ENCODE measurements at regions not wholly inside any gene's neighbourhood (a gene's known extent, or its start where the extent isn't known, plus 50 kb on each side); places are given as distances from the start of the nearest gene placed in this dataset.
A peak's percentile ranks its signal among the peaks of the same experiment; 100 is the strongest.

DNA sequence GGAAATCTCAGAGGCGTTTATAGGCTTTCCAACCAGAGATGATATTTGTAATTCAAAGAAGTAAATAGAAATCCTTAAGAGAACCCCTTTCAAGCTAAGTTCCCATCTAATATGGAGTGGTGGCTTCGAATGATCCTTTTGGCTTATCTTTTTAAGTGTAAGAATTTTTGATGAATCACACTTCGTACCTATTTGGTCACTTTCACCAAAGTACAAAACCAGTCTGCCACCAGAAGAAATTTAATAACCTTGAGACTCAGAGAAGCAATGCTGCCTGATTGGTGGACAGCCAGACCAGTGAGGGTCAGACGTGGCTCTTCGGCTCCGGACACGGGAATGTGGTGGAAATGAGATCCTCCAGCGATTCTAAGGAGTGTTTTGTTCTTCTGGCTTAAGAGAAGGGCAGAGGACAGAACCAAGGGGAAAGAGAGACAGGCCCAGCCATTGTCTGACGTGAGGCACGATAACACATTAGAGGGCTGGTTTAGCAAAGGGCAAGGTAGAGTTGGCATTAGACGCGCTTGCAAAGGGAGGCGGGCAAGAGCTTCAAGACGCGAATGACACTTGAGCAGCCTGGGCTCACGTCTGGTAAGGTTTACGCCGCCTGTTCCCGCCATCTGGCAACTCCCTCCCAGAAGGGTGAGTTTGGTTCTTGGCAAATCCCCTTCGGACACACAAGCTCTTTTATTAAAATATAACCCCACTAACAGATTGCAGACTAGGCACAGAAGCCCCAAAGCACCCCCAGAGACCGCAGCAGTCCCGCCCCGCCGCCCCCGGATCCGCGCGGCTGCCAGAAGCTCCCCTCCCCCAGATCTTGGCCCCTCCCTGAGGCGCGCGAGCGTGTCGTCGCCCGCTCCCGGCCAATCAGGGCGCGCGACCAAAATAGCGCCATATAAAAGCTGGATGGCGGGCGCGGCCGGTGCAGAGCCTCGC, 50.0 kb upstream of the EZR start:
- Mint-ChIP-seq H3K4me3 (peak overlapping the region; percentile 85), H3K36me3 (ENCODE audit: low read depth) (no peaks in the 10 kb centered on the region; the same call in 1 of the 2 replicates), H3K27ac (peak overlapping the region; percentile 90), H3K4me1 (ENCODE audit: low read depth) (peaks cover 37% of the 10 kb centered on the region), H3K9me3 (no peaks in the 10 kb centered on the region), H3K27me3 (ENCODE audit: insufficient read depth) (peaks cover 4% of the 10 kb centered on the region; the same call in 1 of the 2 replicates)
- TF ChIP-seq, protein P1, sequence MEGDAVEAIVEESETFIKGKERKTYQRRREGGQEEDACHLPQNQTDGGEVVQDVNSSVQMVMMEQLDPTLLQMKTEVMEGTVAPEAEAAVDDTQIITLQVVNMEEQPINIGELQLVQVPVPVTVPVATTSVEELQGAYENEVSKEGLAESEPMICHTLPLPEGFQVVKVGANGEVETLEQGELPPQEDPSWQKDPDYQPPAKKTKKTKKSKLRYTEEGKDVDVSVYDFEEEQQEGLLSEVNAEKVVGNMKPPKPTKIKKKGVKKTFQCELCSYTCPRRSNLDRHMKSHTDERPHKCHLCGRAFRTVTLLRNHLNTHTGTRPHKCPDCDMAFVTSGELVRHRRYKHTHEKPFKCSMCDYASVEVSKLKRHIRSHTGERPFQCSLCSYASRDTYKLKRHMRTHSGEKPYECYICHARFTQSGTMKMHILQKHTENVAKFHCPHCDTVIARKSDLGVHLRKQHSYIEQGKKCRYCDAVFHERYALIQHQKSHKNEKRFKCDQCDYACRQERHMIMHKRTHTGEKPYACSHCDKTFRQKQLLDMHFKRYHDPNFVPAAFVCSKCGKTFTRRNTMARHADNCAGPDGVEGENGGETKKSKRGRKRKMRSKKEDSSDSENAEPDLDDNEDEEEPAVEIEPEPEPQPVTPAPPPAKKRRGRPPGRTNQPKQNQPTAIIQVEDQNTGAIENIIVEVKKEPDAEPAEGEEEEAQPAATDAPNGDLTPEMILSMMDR (IDR thresholded peaks at IDR 0.05): no peak
- no peak for DNase-seq
